Lung (tissue), 11 donors: ENCODE measurements at regions not wholly inside any gene's neighbourhood (a gene's known extent, or its start where the extent isn't known, plus 50 kb on each side); places are given as distances from the start of the nearest gene placed in this dataset.

Source experiments
- ATAC-seq: fragments of 200-7000 bp; cut with Tn5 transposase; one replicate; pipeline ENCODE4 v1.9.1; 2020; ENCODE audit warnings: moderate number of reproducible peaks; ENCODE audit not compliant: insufficient read depth, low FRiP score
- DNase-seq, 3 donors: peaks; one replicate each; pipeline ENCODE4 v3.0.0-alpha.2; 2013 to 2017
- H3K27ac ChIP-seq, 2 donors: one replicate each; pipeline ENCODE4 v1.5.1; 2013; ENCODE audit warnings: mild to moderate bottlenecking in 2 of 2, moderate library complexity in 2 of 2, control low read depth in 1 of 2, inconsistent platforms in 1 of 2, low read depth in 1 of 2, low read length in 1 of 2
- H3K27me3 ChIP-seq, 3 donors: one replicate each; pipeline ENCODE4 v1.5.1; 2013; ENCODE audit warnings: low read length in 2 of 3; ENCODE audit not compliant: control insufficient read depth in 3 of 3, insufficient read depth in 3 of 3
- H3K36me3 ChIP-seq, 4 donors: one replicate each; pipeline ENCODE4 v1.5.1; 2013; ENCODE audit warnings: low read length in 4 of 4, mild to moderate bottlenecking in 1 of 4, moderate library complexity in 1 of 4; ENCODE audit not compliant: control insufficient read depth in 4 of 4, insufficient read depth in 4 of 4
- H3K4me1 ChIP-seq, 5 donors: one replicate each; pipeline ENCODE4 v1.5.1; 2013; ENCODE audit warnings: low read length in 5 of 5, mild to moderate bottlenecking in 2 of 5, moderate library complexity in 1 of 5; ENCODE audit not compliant: control insufficient read depth in 5 of 5, insufficient read depth in 5 of 5
- H3K4me3 ChIP-seq: one replicate; pipeline ENCODE4 v1.5.1; 2013; ENCODE audit warnings: mild to moderate bottlenecking, control low read depth, moderate library complexity
- H3K9ac ChIP-seq, 2 donors: one replicate each; pipeline ENCODE4 v1.5.1; 2013; ENCODE audit warnings: low read length in 2 of 2, control low read depth in 1 of 2; ENCODE audit not compliant: insufficient read depth in 1 of 2
- H3K9me3 ChIP-seq, 4 donors: one replicate each; pipeline ENCODE4 v1.5.1; 2013; ENCODE audit warnings: low read length in 3 of 4, mild to moderate bottlenecking in 1 of 4, moderate library complexity in 1 of 4; ENCODE audit not compliant: control insufficient read depth in 4 of 4, insufficient read depth in 3 of 4
- CTCF ChIP-seq: IDR thresholded peaks from 2 replicates; pipeline ENCODE4 v1.5.1; 2012; ENCODE audit warnings: mild to moderate bottlenecking; ENCODE audit errors: control extremely low read depth, extremely low read depth
- WGBS, 2 donors: extraction: QIAGEN DNeasy Blood & Tissue Kit; methylation state at CpG; one replicate each; pipeline ENCODE4 v1.1.7; 2013; 5-methylcytosine and 5-hydroxymethylcytosine counted together
- donor health status: control.
- donor health status: control.
- donor health status: Bipolar disorder and iron deficiency.
- donor health status: healthy.
- donor health status: DM: yes; HTN: yes; CAD: no.

- WGBS, 2 donors, result 72 to 82% methylated on average over 4 of the region's 4 CpGs
- no peak for TF ChIP-seq CTCF
- H3K4me1 ChIP-seq, result no peaks in the 10 kb centered on the region
- H3K9me3 ChIP-seq, result no peaks in the 10 kb centered on the region
- ATAC-seq (no peak), DNase-seq (no peak)
- H3K4me3 ChIP-seq, result no peak overlapping the region
- no peak overlapping the region for H3K27ac ChIP-seq
- peaks cover 0 to 3% (median 0%) of the 10 kb centered on the region in 3 donors for H3K27me3 ChIP-seq
- H3K9ac ChIP-seq, result no peak overlapping the region
- H3K36me3 ChIP-seq, result no peaks in the 10 kb centered on the region
These were observed 453.0 kb upstream of the SULF2 start for GRCh38 chr20:48238326-48238725.

- Histone ChIP-seq H3K9ac (no peak overlapping the region), H3K27ac (no peak overlapping the region), H3K27me3 (peaks cover 0 to 3% (median 0%) of the 10 kb centered on the region in 3 donors), H3K9me3 (peaks cover 0 to 4% (median 0%) of the 10 kb centered on the region in 4 donors), H3K36me3 (no peaks in the 10 kb centered on the region), H3K4me3 (no peak overlapping the region), H3K4me1 (no peaks in the 10 kb centered on the region)
- ATAC-seq, result no peak
- no peak for TF ChIP-seq CTCF
- WGBS, 2 donors, result 59 to 63% methylated on average over 10 of the region's 10 CpGs
- no peak for DNase-seq
These were observed 451.0 kb upstream of the SULF2 start for GRCh38 chr20:48236000-48236970.

GRCh38 chr20:48234951-48235350 is 449.7 kb upstream of the SULF2 start:
- ATAC-seq, result no peak
- Histone ChIP-seq H3K9ac (no peak overlapping the region), H3K4me3 (no peak overlapping the region), H3K27ac (no peak overlapping the region), H3K4me1 (no peaks in the 10 kb centered on the region), H3K27me3 (peaks cover 0 to 3% (median 0%) of the 10 kb centered on the region in 3 donors), H3K9me3 (peaks cover 0 to 15% (median 0%) of the 10 kb centered on the region in 4 donors), H3K36me3 (no peaks in the 10 kb centered on the region)
- no peak for DNase-seq
- no peak for TF ChIP-seq CTCF
- 88 to 93% methylated on average over 6 of the region's 6 CpGs for WGBS, 2 donors
